Lung (tissue), 11 donors: ENCODE measurements at regions not wholly inside any gene's neighbourhood (a gene's known extent, or its start where the extent isn't known, plus 50 kb on each side); places are given as distances from the start of the nearest gene placed in this dataset.

Experiments
- ATAC-seq: fragments of 200-7000 bp; cut with Tn5 transposase; one replicate; pipeline ENCODE4 v1.9.1; 2020; ENCODE audit warnings: moderate number of reproducible peaks; ENCODE audit not compliant: insufficient read depth, low FRiP score
- DNase-seq, 3 donors: peaks; one replicate each; pipeline ENCODE4 v3.0.0-alpha.2; 2013 to 2017
- H3K27ac ChIP-seq, 2 donors: one replicate each; pipeline ENCODE4 v1.5.1; 2013; ENCODE audit warnings: mild to moderate bottlenecking in 2 of 2, moderate library complexity in 2 of 2, control low read depth in 1 of 2, inconsistent platforms in 1 of 2, low read depth in 1 of 2, low read length in 1 of 2
- H3K27me3 ChIP-seq, 3 donors: one replicate each; pipeline ENCODE4 v1.5.1; 2013; ENCODE audit warnings: low read length in 2 of 3; ENCODE audit not compliant: control insufficient read depth in 3 of 3, insufficient read depth in 3 of 3
- H3K36me3 ChIP-seq, 4 donors: one replicate each; pipeline ENCODE4 v1.5.1; 2013; ENCODE audit warnings: low read length in 4 of 4, mild to moderate bottlenecking in 1 of 4, moderate library complexity in 1 of 4; ENCODE audit not compliant: control insufficient read depth in 4 of 4, insufficient read depth in 4 of 4
- H3K4me1 ChIP-seq, 5 donors: one replicate each; pipeline ENCODE4 v1.5.1; 2013; ENCODE audit warnings: low read length in 5 of 5, mild to moderate bottlenecking in 2 of 5, moderate library complexity in 1 of 5; ENCODE audit not compliant: control insufficient read depth in 5 of 5, insufficient read depth in 5 of 5
- H3K4me3 ChIP-seq: one replicate; pipeline ENCODE4 v1.5.1; 2013; ENCODE audit warnings: mild to moderate bottlenecking, control low read depth, moderate library complexity
- H3K9ac ChIP-seq, 2 donors: one replicate each; pipeline ENCODE4 v1.5.1; 2013; ENCODE audit warnings: low read length in 2 of 2, control low read depth in 1 of 2; ENCODE audit not compliant: insufficient read depth in 1 of 2
- H3K9me3 ChIP-seq, 4 donors: one replicate each; pipeline ENCODE4 v1.5.1; 2013; ENCODE audit warnings: low read length in 3 of 4, mild to moderate bottlenecking in 1 of 4, moderate library complexity in 1 of 4; ENCODE audit not compliant: control insufficient read depth in 4 of 4, insufficient read depth in 3 of 4
- CTCF ChIP-seq: IDR thresholded peaks from 2 replicates; pipeline ENCODE4 v1.5.1; 2012; ENCODE audit warnings: mild to moderate bottlenecking; ENCODE audit errors: control extremely low read depth, extremely low read depth
- WGBS, 2 donors: extraction: QIAGEN DNeasy Blood & Tissue Kit; methylation state at CpG; one replicate each; pipeline ENCODE4 v1.1.7; 2013; 5-methylcytosine and 5-hydroxymethylcytosine counted together
- donor health status: control.
- donor health status: control.
- donor health status: Bipolar disorder and iron deficiency.
- donor health status: healthy.
- donor health status: DM: yes; HTN: yes; CAD: no.

- no peak for TF ChIP-seq CTCF
- Histone ChIP-seq H3K27ac (peak overlapping the region in 1 of 2 donors; percentile 8), H3K9me3 (no peaks in the 10 kb centered on the region)
Measured at GRCh38 chr13:40344270-40345148, 321.9 kb downstream of the FOXO1 start.

GRCh38 chr13:40345149-40345514, 321.3 kb downstream of the FOXO1 start:
- Histone ChIP-seq H3K9me3 (no peaks in the 10 kb centered on the region), H3K4me1 (peaks cover 4 to 49% (median 12%) of the 10 kb centered on the region in 5 donors), H3K27ac (peak overlapping the region in 1 of 2 donors; percentile 8), H3K4me3 (no peak overlapping the region), H3K27me3 (no peaks in the 10 kb centered on the region), H3K9ac (no peak overlapping the region), H3K36me3 (no peaks in the 10 kb centered on the region)
- ATAC-seq (no peak), DNase-seq (no peak)
- TF ChIP-seq CTCF: no peak
- WGBS, 2 donors: 88 to 94% methylated on average over 2 of the region's 2 CpGs

More at GRCh38 chr13:40344270-40345148, 321.9 kb downstream of the FOXO1 start:
- Histone ChIP-seq H3K4me1 (peaks cover 4 to 47% (median 12%) of the 10 kb centered on the region in 5 donors), H3K9ac (no peak overlapping the region), H3K36me3 (no peaks in the 10 kb centered on the region), H3K4me3 (no peak overlapping the region), H3K27me3 (no peaks in the 10 kb centered on the region)
- ATAC-seq (peak; percentile 39), DNase-seq (peak; percentile 22 to 86 (median 77))
- WGBS, 2 donors: 80% methylated on average over 11 of the region's 11 CpGs

GRCh38 chr13:40345654-40346372, 320.6 kb downstream of the FOXO1 start:
- H3K9me3 ChIP-seq: no peaks in the 10 kb centered on the region
- 63 to 81% methylated on average over 12 of the region's 12 CpGs for WGBS, 2 donors
- H3K27ac ChIP-seq: no peak overlapping the region
- no peak for ATAC-seq
- H3K27me3 ChIP-seq: no peaks in the 10 kb centered on the region
- no peak for TF ChIP-seq CTCF
- no peak overlapping the region for H3K4me3 ChIP-seq
- H3K36me3 ChIP-seq: no peaks in the 10 kb centered on the region
- peaks cover 4 to 46% (median 12%) of the 10 kb centered on the region in 5 donors for H3K4me1 ChIP-seq
- DNase-seq: no peak
- no peak overlapping the region for H3K9ac ChIP-seq
